ENCODE measurements at regions not wholly inside any gene's neighbourhood (a gene's known extent, or its start where the extent isn't known, plus 50 kb on each side); places are given as distances from the start of the nearest gene placed in this dataset.

GRCh38 chr3:130260918-130261317, 84.6 kb upstream of the COL6A5 start:
- DNase-seq (ENCODE audit: low spot score) = no peak

- DNase-seq (ENCODE audit: low spot score) = no peak
These were observed 81.8 kb upstream of the COL6A5 start for GRCh38 chr3:130263708-130264107.

- DNase-seq (ENCODE audit: low spot score) = no peak
These were observed 78.7 kb upstream of the COL6A5 start for GRCh38 chr3:130266817-130267216.

- peak; percentile 17 for DNase-seq (ENCODE audit: low spot score)
These were observed 69.2 kb upstream of the COL6A5 start for GRCh38 chr3:130276203-130276803.

GRCh38 chr3:130288670-130289069, 56.8 kb upstream of the COL6A5 start:
- no peak for DNase-seq (ENCODE audit: low spot score)

GRCh38 chr3:130291148-130291547, 54.3 kb upstream of the COL6A5 start:
- DNase-seq (ENCODE audit: low spot score) = no peak

GRCh38 chr3:130293247-130293646, 52.2 kb upstream of the COL6A5 start:
- DNase-seq (ENCODE audit: low spot score) = no peak

All from putamen (tissue), 1 donor.